Vagina (tissue), 2 donors: ENCODE measurements at regions not wholly inside any gene's neighbourhood (a gene's known extent, or its start where the extent isn't known, plus 50 kb on each side); places are given as distances from the start of the nearest gene placed in this dataset.

Experiments used
- DNase-seq, 2 donors: peaks; one replicate each; pipeline ENCODE4 v3.0.0-alpha.2; 2017; ENCODE audit errors: extremely low spot score in 2 of 2
- H3K27ac ChIP-seq: fragments of 200-600 bp; sonication (generic); one replicate; pipeline ENCODE4 v1.5.1; 2019
- H3K27me3 ChIP-seq: fragments of 200-600 bp; sonication (generic); one replicate; pipeline ENCODE4 v1.5.1; 2019
- H3K36me3 ChIP-seq, 2 donors: fragments of 200-600 bp; sonication (generic); one replicate each; pipeline ENCODE4 v1.5.1; 2017 to 2019
- H3K4me1 ChIP-seq: fragments of 200-600 bp; sonication (generic); one replicate; pipeline ENCODE4 v1.5.1; 2019
- H3K4me3 ChIP-seq, 2 donors: fragments of 200-600 bp; sonication (generic); 1 replicate in 1 of 2; 2 replicates in 1 of 2; pipeline ENCODE4 v1.5.1; 2016 to 2019
- H3K9me3 ChIP-seq: fragments of 200-600 bp; sonication (generic); one replicate; pipeline ENCODE4 v1.5.1; 2019
- POLR2A ChIP-seq, 2 donors: fragments of 450-650 bp; IDR thresholded peaks; one replicate each; pipeline ENCODE4 v1.6.1; 2017; ENCODE audit warnings: antibody characterized with exemption in 2 of 2, mild to moderate bottlenecking in 2 of 2, moderate library complexity in 2 of 2
- POLR2AphosphoS5 ChIP-seq, 2 donors: sonication (generic); formaldehyde crosslinking; IDR thresholded peaks; one replicate each; pipeline ENCODE4 v1.9.0; 2017; ENCODE audit warnings: antibody characterized with exemption in 2 of 2, mild to moderate bottlenecking in 2 of 2, low read depth in 1 of 2; ENCODE audit not compliant: insufficient read depth in 1 of 2
- intact Hi-C: fragments of 100-400 bp; cut with DNase I; formaldehyde crosslinking; loops from one replicate; pipeline ENCODE4 v1.15.1; 2023
- TF ChIP-seq, protein P1 (sequence below), 3 experiments: fragments of 450-650 bp in 2 of 3; fragments of 200-600 bp in 1 of 3; sonication (generic) in 1 of 3; IDR thresholded peaks; one replicate each; pipeline ENCODE4 v1.5.1; 2017 to 2019; ENCODE audit warnings: antibody characterized with exemption in 3 of 3, mild to moderate bottlenecking in 2 of 3, moderate library complexity in 2 of 3

DNA sequence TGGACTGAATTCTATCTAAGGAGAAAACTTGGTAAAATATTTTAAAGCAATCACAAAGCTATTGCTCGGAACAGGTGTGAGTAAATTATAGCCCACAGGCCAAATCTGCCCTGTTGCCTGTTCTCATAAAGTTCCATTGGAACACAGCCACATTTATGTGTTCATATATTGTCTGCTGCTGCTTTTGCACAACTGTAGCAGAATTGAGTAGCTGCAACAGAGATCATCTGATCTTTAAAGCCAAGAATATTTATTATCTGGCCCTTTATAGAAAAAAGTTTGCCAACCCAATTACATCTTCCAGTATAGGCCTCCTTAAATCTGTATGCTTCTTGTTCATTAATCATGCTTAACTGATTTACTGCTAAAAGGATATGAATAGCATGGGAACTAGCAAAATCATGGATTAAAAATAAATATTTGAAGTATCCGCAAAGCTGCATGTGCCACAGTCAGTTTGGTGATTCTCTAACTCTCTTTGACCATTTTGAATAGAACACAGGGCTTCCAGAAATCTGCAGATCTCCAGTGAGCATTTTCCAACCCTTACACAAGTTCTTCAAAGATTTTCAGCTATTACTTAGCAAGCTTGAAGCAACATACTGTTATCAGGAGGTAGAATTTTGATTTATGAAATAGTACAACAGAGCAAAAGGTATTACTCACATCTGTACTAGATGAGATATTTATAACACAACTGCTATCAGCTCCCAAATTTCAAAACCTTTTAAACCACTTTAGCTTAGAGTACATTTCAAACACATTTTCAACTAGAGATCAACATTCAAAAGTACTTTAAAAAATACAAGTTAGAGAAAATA is 312.6 kb upstream of the ID4 start:
- no peaks in the 10 kb centered on the region for H3K27me3 ChIP-seq
- no peak for DNase-seq
- H3K4me1 ChIP-seq: peaks cover 14% of the 10 kb centered on the region
- intact Hi-C loops: no loop called here
- no peaks in the 10 kb centered on the region for H3K9me3 ChIP-seq
- H3K4me3 ChIP-seq: no peak overlapping the region
- TF ChIP-seq POLR2A (IDR thresholded peaks at IDR 0.05): no peak
- TF ChIP-seq POLR2AphosphoS5 (IDR thresholded peaks at IDR 0.05; ENCODE audit: insufficient read depth in 1 of 2, low read depth in 1 of 2): no peak
- TF ChIP-seq, protein P1, sequence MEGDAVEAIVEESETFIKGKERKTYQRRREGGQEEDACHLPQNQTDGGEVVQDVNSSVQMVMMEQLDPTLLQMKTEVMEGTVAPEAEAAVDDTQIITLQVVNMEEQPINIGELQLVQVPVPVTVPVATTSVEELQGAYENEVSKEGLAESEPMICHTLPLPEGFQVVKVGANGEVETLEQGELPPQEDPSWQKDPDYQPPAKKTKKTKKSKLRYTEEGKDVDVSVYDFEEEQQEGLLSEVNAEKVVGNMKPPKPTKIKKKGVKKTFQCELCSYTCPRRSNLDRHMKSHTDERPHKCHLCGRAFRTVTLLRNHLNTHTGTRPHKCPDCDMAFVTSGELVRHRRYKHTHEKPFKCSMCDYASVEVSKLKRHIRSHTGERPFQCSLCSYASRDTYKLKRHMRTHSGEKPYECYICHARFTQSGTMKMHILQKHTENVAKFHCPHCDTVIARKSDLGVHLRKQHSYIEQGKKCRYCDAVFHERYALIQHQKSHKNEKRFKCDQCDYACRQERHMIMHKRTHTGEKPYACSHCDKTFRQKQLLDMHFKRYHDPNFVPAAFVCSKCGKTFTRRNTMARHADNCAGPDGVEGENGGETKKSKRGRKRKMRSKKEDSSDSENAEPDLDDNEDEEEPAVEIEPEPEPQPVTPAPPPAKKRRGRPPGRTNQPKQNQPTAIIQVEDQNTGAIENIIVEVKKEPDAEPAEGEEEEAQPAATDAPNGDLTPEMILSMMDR (IDR thresholded peaks at IDR 0.05): no peak
- no peak overlapping the region for H3K27ac ChIP-seq
- no peaks in the 10 kb centered on the region for H3K36me3 ChIP-seq

DNA sequence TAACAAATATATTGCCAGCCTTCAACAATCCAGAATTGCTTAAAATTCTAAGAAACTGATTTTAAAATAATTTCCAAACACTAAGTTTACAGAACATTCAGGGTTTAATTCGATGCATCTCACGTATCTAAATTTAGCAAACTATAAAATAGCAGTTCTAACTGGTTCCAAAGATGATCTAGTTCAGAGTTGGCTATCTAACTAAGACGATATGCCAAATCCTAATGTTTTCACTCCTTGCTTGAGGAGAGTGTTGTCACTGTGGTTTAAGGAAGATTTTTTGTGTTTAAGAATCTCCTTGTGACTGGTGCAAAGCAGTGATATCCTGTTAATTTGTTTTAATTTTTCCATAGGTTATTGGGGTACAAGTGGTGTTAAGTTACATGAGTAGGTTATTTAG is 311.5 kb upstream of the ID4 start:
- no peaks in the 10 kb centered on the region for H3K36me3 ChIP-seq
- TF ChIP-seq POLR2AphosphoS5 (IDR thresholded peaks at IDR 0.05; ENCODE audit: insufficient read depth in 1 of 2, low read depth in 1 of 2): no peak
- TF ChIP-seq, protein P1 (IDR thresholded peaks at IDR 0.05): no peak
- no peak for TF ChIP-seq POLR2A (IDR thresholded peaks at IDR 0.05)
- intact Hi-C loops: no loop called here
- H3K4me3 ChIP-seq: no peak overlapping the region
- no peaks in the 10 kb centered on the region for H3K27me3 ChIP-seq
- peaks cover 14% of the 10 kb centered on the region for H3K4me1 ChIP-seq
- no peak overlapping the region for H3K27ac ChIP-seq
- H3K9me3 ChIP-seq: no peaks in the 10 kb centered on the region
- no peak for DNase-seq

GRCh38 chr6:19530188-19530587 is 307.0 kb upstream of the ID4 start:
- TF ChIP-seq, protein P1 (IDR thresholded peaks at IDR 0.05): no peak
- TF ChIP-seq POLR2A (IDR thresholded peaks at IDR 0.05) (no peak), POLR2AphosphoS5 (IDR thresholded peaks at IDR 0.05; ENCODE audit: insufficient read depth in 1 of 2, low read depth in 1 of 2) (no peak)
- Histone ChIP-seq H3K36me3 (no peaks in the 10 kb centered on the region), H3K27me3 (no peaks in the 10 kb centered on the region), H3K27ac (no peak overlapping the region), H3K9me3 (no peaks in the 10 kb centered on the region), H3K4me1 (peaks cover 6% of the 10 kb centered on the region), H3K4me3 (no peak overlapping the region)
- intact Hi-C loops: no loop called here
- no peak for DNase-seq

- Histone ChIP-seq H3K4me1 (peaks cover 15% of the 10 kb centered on the region), H3K27ac (no peak overlapping the region), H3K9me3 (no peaks in the 10 kb centered on the region), H3K27me3 (no peaks in the 10 kb centered on the region), H3K36me3 (no peaks in the 10 kb centered on the region), H3K4me3 (no peak overlapping the region)
- DNase-seq: no peak
- intact Hi-C loops: no loop called here
- no peak for TF ChIP-seq POLR2AphosphoS5 (IDR thresholded peaks at IDR 0.05; ENCODE audit: insufficient read depth in 1 of 2, low read depth in 1 of 2)
- TF ChIP-seq, protein P1 (IDR thresholded peaks at IDR 0.05): no peak
- TF ChIP-seq POLR2A (IDR thresholded peaks at IDR 0.05): no peak
These were observed 301.8 kb upstream of the ID4 start for GRCh38 chr6:19535351-19535750.

DNA sequence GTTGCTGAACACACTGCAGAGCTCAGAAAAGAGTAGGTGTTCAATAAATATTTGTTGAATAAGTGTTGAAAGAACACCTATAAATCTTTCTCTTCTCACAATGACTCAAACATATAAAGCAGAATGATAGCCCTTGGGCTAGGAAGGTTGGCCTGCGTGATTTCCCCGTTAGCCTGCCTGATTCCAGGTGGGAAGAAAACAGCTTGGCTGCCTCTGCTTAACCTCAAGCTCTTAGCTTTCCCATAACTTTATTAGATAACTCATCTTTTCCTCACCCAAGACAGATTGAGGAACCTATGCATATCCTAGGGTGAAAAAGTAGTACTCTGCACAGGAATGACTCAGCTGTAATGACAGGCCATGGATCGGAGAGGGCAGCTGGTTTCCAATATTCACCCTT is 300.3 kb upstream of the ID4 start:
- Histone ChIP-seq H3K4me1 (peaks cover 15% of the 10 kb centered on the region), H3K4me3 (no peak overlapping the region), H3K36me3 (no peaks in the 10 kb centered on the region), H3K9me3 (no peaks in the 10 kb centered on the region), H3K27me3 (no peaks in the 10 kb centered on the region), H3K27ac (no peak overlapping the region)
- no peak for DNase-seq
- TF ChIP-seq POLR2AphosphoS5 (IDR thresholded peaks at IDR 0.05; ENCODE audit: insufficient read depth in 1 of 2, low read depth in 1 of 2) (no peak), POLR2A (IDR thresholded peaks at IDR 0.05) (no peak)
- TF ChIP-seq, protein P1 (IDR thresholded peaks at IDR 0.05): no peak
- intact Hi-C loops: no loop called here
